ENCODE measurements at regions not wholly inside any gene's neighbourhood (a gene's known extent, or its start where the extent isn't known, plus 50 kb on each side); places are given as distances from the start of the nearest gene placed in this dataset.

GRCh38 chr18:56204052-56204451 lies 434.3 kb downstream of the TXNL1 start:
- no peak overlapping the region for H3K4me3 ChIP-seq (ENCODE audit: severe bottlenecking)
- no peak overlapping the region for H3K27ac ChIP-seq (ENCODE audit: poor library complexity, severe bottlenecking)
- no peak for DNase-seq (ENCODE audit: low spot score)
- no peak for ATAC-seq (ENCODE audit: low read depth)
- H3K36me3 ChIP-seq (ENCODE audit: low read depth): no peaks in the 10 kb centered on the region
- no peaks in the 10 kb centered on the region for H3K9me3 ChIP-seq (ENCODE audit: severe bottlenecking)
- no peaks in the 10 kb centered on the region for H3K4me1 ChIP-seq (ENCODE audit: insufficient read depth, poor library complexity, severe bottlenecking)
- TF ChIP-seq CTCF (IDR thresholded peaks at IDR 0.05; ENCODE audit: poor library complexity, severe bottlenecking): no peak
- no peaks in the 10 kb centered on the region for H3K27me3 ChIP-seq (ENCODE audit: insufficient read depth, poor library complexity, severe bottlenecking)

GRCh38 chr18:56202678-56203077 lies 435.7 kb downstream of the TXNL1 start:
- DNase-seq (ENCODE audit: low spot score): no peak
- H3K27me3 ChIP-seq (ENCODE audit: insufficient read depth, poor library complexity, severe bottlenecking): no peaks in the 10 kb centered on the region
- H3K9me3 ChIP-seq (ENCODE audit: severe bottlenecking): no peaks in the 10 kb centered on the region
- no peaks in the 10 kb centered on the region for H3K4me1 ChIP-seq (ENCODE audit: insufficient read depth, poor library complexity, severe bottlenecking)
- no peaks in the 10 kb centered on the region for H3K36me3 ChIP-seq (ENCODE audit: low read depth)
- no peak for TF ChIP-seq CTCF (IDR thresholded peaks at IDR 0.05; ENCODE audit: poor library complexity, severe bottlenecking)
- no peak for ATAC-seq (ENCODE audit: low read depth)
- H3K4me3 ChIP-seq (ENCODE audit: severe bottlenecking): no peak overlapping the region
- H3K27ac ChIP-seq (ENCODE audit: poor library complexity, severe bottlenecking): no peak overlapping the region

GRCh38 chr18:56200381-56200911 lies 437.9 kb downstream of the TXNL1 start:
- Histone ChIP-seq H3K27me3 (ENCODE audit: insufficient read depth, poor library complexity, severe bottlenecking) (no peaks in the 10 kb centered on the region), H3K27ac (ENCODE audit: poor library complexity, severe bottlenecking) (no peak overlapping the region), H3K9me3 (ENCODE audit: severe bottlenecking) (no peaks in the 10 kb centered on the region), H3K4me3 (ENCODE audit: severe bottlenecking) (no peak overlapping the region), H3K36me3 (ENCODE audit: low read depth) (no peaks in the 10 kb centered on the region), H3K4me1 (ENCODE audit: insufficient read depth, poor library complexity, severe bottlenecking) (no peaks in the 10 kb centered on the region)
- DNase-seq (ENCODE audit: low spot score) (no peak), ATAC-seq (ENCODE audit: low read depth) (0 out of 3 replicates have a peak, but pooled peaks have one; percentile 40)
- no peak for TF ChIP-seq CTCF (IDR thresholded peaks at IDR 0.05; ENCODE audit: poor library complexity, severe bottlenecking)

- no peaks in the 10 kb centered on the region for H3K36me3 ChIP-seq (ENCODE audit: low read depth)
- H3K4me1 ChIP-seq (ENCODE audit: insufficient read depth, poor library complexity, severe bottlenecking): no peaks in the 10 kb centered on the region
- ATAC-seq (ENCODE audit: low read depth): no peak
- no peak for TF ChIP-seq CTCF (IDR thresholded peaks at IDR 0.05; ENCODE audit: poor library complexity, severe bottlenecking)
- DNase-seq (ENCODE audit: low spot score): no peak
- H3K4me3 ChIP-seq (ENCODE audit: severe bottlenecking): no peak overlapping the region
- no peaks in the 10 kb centered on the region for H3K9me3 ChIP-seq (ENCODE audit: severe bottlenecking)
- no peaks in the 10 kb centered on the region for H3K27me3 ChIP-seq (ENCODE audit: insufficient read depth, poor library complexity, severe bottlenecking)
- no peak overlapping the region for H3K27ac ChIP-seq (ENCODE audit: poor library complexity, severe bottlenecking)
Observed at GRCh38 chr18:56199580-56200330, 438.6 kb downstream of the TXNL1 start.

- H3K36me3 ChIP-seq (ENCODE audit: low read depth): no peaks in the 10 kb centered on the region
- H3K27me3 ChIP-seq (ENCODE audit: insufficient read depth, poor library complexity, severe bottlenecking): no peaks in the 10 kb centered on the region
- no peak overlapping the region for H3K4me3 ChIP-seq (ENCODE audit: severe bottlenecking)
- ATAC-seq (ENCODE audit: low read depth): no peak
- DNase-seq (ENCODE audit: low spot score): no peak
- no peaks in the 10 kb centered on the region for H3K4me1 ChIP-seq (ENCODE audit: insufficient read depth, poor library complexity, severe bottlenecking)
- no peak overlapping the region for H3K27ac ChIP-seq (ENCODE audit: poor library complexity, severe bottlenecking)
- H3K9me3 ChIP-seq (ENCODE audit: severe bottlenecking): no peaks in the 10 kb centered on the region
- no peak for TF ChIP-seq CTCF (IDR thresholded peaks at IDR 0.05; ENCODE audit: poor library complexity, severe bottlenecking)
Observed at GRCh38 chr18:56197241-56197859, 441.0 kb downstream of the TXNL1 start.
